SK-N-SH (cell line): ENCODE measurements at regions not wholly inside any gene's neighbourhood (a gene's known extent, or its start where the extent isn't known, plus 50 kb on each side); places are given as distances from the start of the nearest gene placed in this dataset.

ENCODE experiments used
- CTCF ChIA-PET: fragments of 300-600, 350-600 bp; formaldehyde crosslinking; extraction: SDS; loops from one replicate; lab custom pipeline; 2021; lab: Yijun Ruan, JAX
- POLR2A ChIA-PET: fragments of 350-600 bp; sonication (Branson Sonifier 250); formaldehyde crosslinking; extraction: SDS; loops from one replicate; lab custom pipeline; 2020; ENCODE audit warnings: antibody characterized with exemption, inconsistent platforms; lab: Yijun Ruan, JAX
- DNase-seq: peaks from one replicate; pipeline ENCODE4 v3.0.0; 2012
- H2AFZ ChIP-seq: fragments of 200-600 bp; sonication (generic); 2 replicates; pipeline ENCODE4 v1.8.1; 2016; ENCODE audit warnings: antibody characterized with exemption, mild to moderate bottlenecking, low read depth
- H3F3A ChIP-seq: fragments of 200-600 bp; sonication (generic); replicated peaks from 2 replicates; pipeline ENCODE3; 2016; ENCODE audit warnings: antibody characterized with exemption, mild to moderate bottlenecking; ENCODE audit not compliant: insufficient read depth
- H3K27ac ChIP-seq, 2 experiments: fragments of 200-500 bp in 1 of 2; fragments of 200-600 bp in 1 of 2; sonication (Bioruptor generic) in 1 of 2; sonication (generic), shearing (Covaris generic) in 1 of 2; 2 replicates each; pipeline versions ENCODE4 v1.5.1 to v1.6.1; 2014 to 2016; ENCODE audit warnings: low read depth in 2 of 2, inconsistent platforms in 1 of 2, low read length in 1 of 2, mild to moderate bottlenecking in 1 of 2, mixed read lengths in 1 of 2
- H3K27me3 ChIP-seq: fragments of 200-600 bp; sonication (generic), shearing (Covaris generic); 2 replicates; pipeline ENCODE4 v1.6.1; 2016; ENCODE audit warnings: mixed run types; ENCODE audit not compliant: insufficient read depth
- H3K36me3 ChIP-seq, 2 experiments: fragments of 200-500 bp in 1 of 2; fragments of 200-600 bp in 1 of 2; sonication (Bioruptor generic) in 1 of 2; sonication (generic) in 1 of 2; replicated peaks in 1 of 2; 2 replicates each; pipeline versions ENCODE3 to v1.5.1; 2014 to 2016; ENCODE audit warnings: low read length in 1 of 2, mild to moderate bottlenecking in 1 of 2; ENCODE audit not compliant: insufficient read depth in 2 of 2, control insufficient read depth in 1 of 2
- H3K4me1 ChIP-seq, 2 experiments: fragments of 200-500 bp in 1 of 2; fragments of 200-600 bp in 1 of 2; sonication (Bioruptor generic) in 1 of 2; sonication (generic), shearing (Covaris generic) in 1 of 2; 2 replicates each; pipeline versions ENCODE4 v1.5.1 to v1.6.1; 2014 to 2016; ENCODE audit warnings: low read depth in 1 of 2, low read length in 1 of 2, mixed run types in 1 of 2; ENCODE audit not compliant: insufficient read depth in 2 of 2, control insufficient read depth in 1 of 2
- H3K4me2 ChIP-seq: fragments of 200-600 bp; sonication (generic), shearing (Covaris generic); 2 replicates; pipeline ENCODE4 v1.6.1; 2017; ENCODE audit warnings: mixed run types
- H3K4me3 ChIP-seq, 2 experiments: fragments of 200-500 bp in 1 of 2; fragments of 200-600 bp in 1 of 2; sonication (Bioruptor generic) in 1 of 2; sonication (generic), shearing (Covaris generic) in 1 of 2; 2 replicates each; pipeline versions ENCODE4 v1.5.1 to v1.8.1; 2014 to 2016; ENCODE audit warnings: low read depth in 2 of 2, inconsistent platforms in 1 of 2, low read length in 1 of 2, mild to moderate bottlenecking in 1 of 2, mixed read lengths in 1 of 2, moderate library complexity in 1 of 2
- H3K79me2 ChIP-seq: fragments of 200-600 bp; sonication (generic); 2 replicates; pipeline ENCODE4 v1.8.1; 2017; ENCODE audit warnings: mild to moderate bottlenecking; ENCODE audit not compliant: insufficient read depth
- H3K9ac ChIP-seq: fragments of 200-600 bp; sonication (generic); 2 replicates; pipeline ENCODE4 v1.6.1; 2017; ENCODE audit warnings: mixed run types
- H3K9me2 ChIP-seq: fragments of 200-600 bp; sonication (generic); 2 replicates; pipeline ENCODE4 v1.6.1; 2017; ENCODE audit warnings: mixed run types
- H3K9me3 ChIP-seq: fragments of 200-600 bp; sonication (generic); 2 replicates; pipeline ENCODE4 v1.6.1; 2017; ENCODE audit warnings: mixed run types, mild to moderate bottlenecking, moderate library complexity
- H4K20me1 ChIP-seq: fragments of 200-600 bp; sonication (generic); 2 replicates; pipeline ENCODE4 v1.6.1; 2017; ENCODE audit warnings: mild to moderate bottlenecking, mixed run types; ENCODE audit not compliant: insufficient read depth
- ELF1 ChIP-seq: IDR thresholded peaks from 2 replicates; pipeline ENCODE4 v1.4.0; 2012
- FOSL2 ChIP-seq: IDR thresholded peaks from 2 replicates; pipeline ENCODE4 v1.4.0; 2012; ENCODE audit warnings: low read depth, mild to moderate bottlenecking, moderate library complexity, borderline replicate concordance
- GABPA ChIP-seq: IDR thresholded peaks from 2 replicates; pipeline ENCODE4 v1.4.0; 2012; ENCODE audit warnings: low read depth, mild to moderate bottlenecking
- JUND ChIP-seq: IDR thresholded peaks from 2 replicates; pipeline ENCODE4 v1.4.0; 2012
- MEF2A ChIP-seq: IDR thresholded peaks from 2 replicates; pipeline ENCODE4 v1.4.0; 2012; ENCODE audit warnings: low read depth, borderline replicate concordance
- MXI1 ChIP-seq: IDR thresholded peaks from 2 replicates; pipeline ENCODE4 v1.6.1; 2012; ENCODE audit warnings: mild to moderate bottlenecking, low read depth, low read length, improper control_type of control experiment
- NRF1 ChIP-seq: IDR thresholded peaks from 2 replicates; pipeline ENCODE4 v1.6.1; 2012; ENCODE audit warnings: low read depth, mild to moderate bottlenecking, low read length
- RCOR1 ChIP-seq: fragments of 150-350 bp; IDR thresholded peaks from 2 replicates; pipeline ENCODE4 v1.6.1; 2017; ENCODE audit warnings: antibody characterized with exemption, low read length
- RFX5 ChIP-seq: IDR thresholded peaks from 2 replicates; pipeline ENCODE4 v1.6.1; 2012; ENCODE audit warnings: mild to moderate bottlenecking, improper control_type of control experiment, low read length
- RXRA ChIP-seq: IDR thresholded peaks from 2 replicates; pipeline ENCODE4 v1.4.0; 2012; ENCODE audit warnings: low read depth, mild to moderate bottlenecking, borderline replicate concordance
- SIN3A ChIP-seq: IDR thresholded peaks from 2 replicates; pipeline ENCODE4 v1.6.1; 2012; ENCODE audit warnings: low read depth, mild to moderate bottlenecking, low read length, moderate library complexity, borderline replicate concordance
- SMC3 ChIP-seq: IDR thresholded peaks from 2 replicates; pipeline ENCODE4 v1.6.1; 2012; ENCODE audit warnings: low read depth, low read length, improper control_type of control experiment
- TAF1 ChIP-seq: IDR thresholded peaks from 2 replicates; pipeline ENCODE4 v1.6.1; 2012; ENCODE audit warnings: low read depth, mild to moderate bottlenecking, low read length, moderate library complexity, borderline replicate concordance
- TCF12 ChIP-seq: IDR thresholded peaks from 2 replicates; pipeline ENCODE4 v1.4.0; 2012
- TEAD4 ChIP-seq: IDR thresholded peaks from 2 replicates; pipeline ENCODE4 v1.4.0; 2012; ENCODE audit warnings: mild to moderate bottlenecking, borderline replicate concordance; ENCODE audit not compliant: insufficient read depth
- YY1 ChIP-seq: IDR thresholded peaks from 2 replicates; pipeline ENCODE4 v1.4.0; 2012; ENCODE audit warnings: low read depth, mild to moderate bottlenecking
- WGBS: methylation state at CpG from one replicate; pipeline ENCODE4 v1.1.6; 2017; ENCODE audit warnings: low lambda C conversion rate; 5-methylcytosine and 5-hydroxymethylcytosine counted together
- TF ChIP-seq, protein P1 (sequence below): IDR thresholded peaks from 2 replicates; pipeline ENCODE4 v1.4.0; 2012; ENCODE audit warnings: low read depth
- TF ChIP-seq, protein P2 (sequence below): IDR thresholded peaks from 2 replicates; pipeline ENCODE4 v1.4.0; 2012; ENCODE audit warnings: low read depth, borderline replicate concordance
- TF ChIP-seq, protein P3 (sequence below): fragments of 200-600 bp; sonication (generic); IDR thresholded peaks from 2 replicates; pipeline ENCODE4 v1.6.1; 2017; ENCODE audit warnings: antibody characterized with exemption, mild to moderate bottlenecking, moderate library complexity
- TF ChIP-seq, protein P4 (sequence below): IDR thresholded peaks from 2 replicates; pipeline ENCODE4 v1.4.0; 2012; ENCODE audit warnings: low read depth, borderline replicate concordance

DNA sequence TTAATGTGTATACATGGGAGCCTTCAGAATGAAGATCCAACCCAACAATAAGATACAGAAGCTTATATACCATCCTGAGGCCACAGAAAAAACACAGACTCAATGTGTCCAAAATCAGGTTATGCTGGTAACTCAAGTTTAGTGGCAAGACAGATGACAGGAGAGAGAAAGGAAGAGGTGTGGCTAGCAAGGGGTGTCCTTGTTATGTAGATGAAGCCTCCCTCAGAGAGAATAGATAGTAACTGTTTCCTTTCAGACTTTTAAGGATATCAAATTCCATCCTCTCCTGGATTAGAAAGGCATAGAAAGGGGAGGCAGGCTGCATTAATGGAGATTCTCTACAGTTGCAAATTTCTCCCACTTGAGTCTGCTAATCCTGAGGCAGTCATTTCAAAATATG is 447.4 kb downstream of the GABRB3 start:
- Histone ChIP-seq H3K9me2 (no peaks in the 10 kb centered on the region), H2AFZ (no peak overlapping the region), H3K4me1 (no peaks in the 10 kb centered on the region), H3K27me3 (no peaks in the 10 kb centered on the region), H3K4me2 (no peak overlapping the region), H3K9me3 (no peaks in the 10 kb centered on the region; the same call in 1 of the 2 replicates), H3K4me3 (no peak overlapping the region), H3K79me2 (no peaks in the 10 kb centered on the region), H3K36me3 (no peaks in the 10 kb centered on the region), H3F3A (no peaks in the 10 kb centered on the region), H3K27ac (no peak overlapping the region), H4K20me1 (no peaks in the 10 kb centered on the region), H3K9ac (no peak overlapping the region)
- POLR2A ChIA-PET: no interaction called here
- CTCF ChIA-PET: no interaction called here
- DNase-seq: no peak
- TF ChIP-seq GABPA (no peak), RXRA (no peak), MEF2A (no peak), RFX5 (no peak), SIN3A (no peak)

DNA sequence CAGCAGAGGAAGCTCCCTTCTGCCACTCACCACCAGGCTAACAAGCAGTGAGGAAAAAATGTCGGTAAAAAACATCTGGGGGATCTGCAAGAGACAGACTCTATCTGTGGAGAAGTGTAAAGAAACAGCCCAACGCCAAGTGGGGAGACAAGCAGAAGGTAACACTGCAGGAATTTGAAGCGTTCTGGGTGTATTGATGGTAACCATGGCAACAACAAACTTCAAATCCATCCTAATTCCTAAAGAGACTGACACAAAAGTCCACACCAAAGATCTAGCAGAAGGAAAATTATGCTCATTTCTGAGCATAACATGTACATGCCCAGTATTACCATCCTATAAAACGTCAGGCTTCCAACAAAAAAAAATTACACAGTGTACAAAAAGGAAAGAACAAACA is 449.3 kb downstream of the GABRB3 start:
- ChIA-PET POLR2A (no interaction called here), CTCF (no interaction called here)
- TF ChIP-seq FOSL2: no peak
- no peak for TF ChIP-seq SMC3
- TF ChIP-seq, protein P1, sequence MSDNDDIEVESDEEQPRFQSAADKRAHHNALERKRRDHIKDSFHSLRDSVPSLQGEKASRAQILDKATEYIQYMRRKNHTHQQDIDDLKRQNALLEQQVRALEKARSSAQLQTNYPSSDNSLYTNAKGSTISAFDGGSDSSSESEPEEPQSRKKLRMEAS: no peak
- no peak for TF ChIP-seq RCOR1
- no peak for TF ChIP-seq NRF1
- TF ChIP-seq JUND: no peak
- TF ChIP-seq MXI1: no peak
- no peak for TF ChIP-seq YY1
- TF ChIP-seq, protein P2, sequence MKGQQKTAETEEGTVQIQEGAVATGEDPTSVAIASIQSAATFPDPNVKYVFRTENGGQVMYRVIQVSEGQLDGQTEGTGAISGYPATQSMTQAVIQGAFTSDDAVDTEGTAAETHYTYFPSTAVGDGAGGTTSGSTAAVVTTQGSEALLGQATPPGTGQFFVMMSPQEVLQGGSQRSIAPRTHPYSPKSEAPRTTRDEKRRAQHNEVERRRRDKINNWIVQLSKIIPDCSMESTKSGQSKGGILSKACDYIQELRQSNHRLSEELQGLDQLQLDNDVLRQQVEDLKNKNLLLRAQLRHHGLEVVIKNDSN: no peak
- TF ChIP-seq TCF12: no peak
- TF ChIP-seq, protein P3, sequence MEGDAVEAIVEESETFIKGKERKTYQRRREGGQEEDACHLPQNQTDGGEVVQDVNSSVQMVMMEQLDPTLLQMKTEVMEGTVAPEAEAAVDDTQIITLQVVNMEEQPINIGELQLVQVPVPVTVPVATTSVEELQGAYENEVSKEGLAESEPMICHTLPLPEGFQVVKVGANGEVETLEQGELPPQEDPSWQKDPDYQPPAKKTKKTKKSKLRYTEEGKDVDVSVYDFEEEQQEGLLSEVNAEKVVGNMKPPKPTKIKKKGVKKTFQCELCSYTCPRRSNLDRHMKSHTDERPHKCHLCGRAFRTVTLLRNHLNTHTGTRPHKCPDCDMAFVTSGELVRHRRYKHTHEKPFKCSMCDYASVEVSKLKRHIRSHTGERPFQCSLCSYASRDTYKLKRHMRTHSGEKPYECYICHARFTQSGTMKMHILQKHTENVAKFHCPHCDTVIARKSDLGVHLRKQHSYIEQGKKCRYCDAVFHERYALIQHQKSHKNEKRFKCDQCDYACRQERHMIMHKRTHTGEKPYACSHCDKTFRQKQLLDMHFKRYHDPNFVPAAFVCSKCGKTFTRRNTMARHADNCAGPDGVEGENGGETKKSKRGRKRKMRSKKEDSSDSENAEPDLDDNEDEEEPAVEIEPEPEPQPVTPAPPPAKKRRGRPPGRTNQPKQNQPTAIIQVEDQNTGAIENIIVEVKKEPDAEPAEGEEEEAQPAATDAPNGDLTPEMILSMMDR: no peak
- TF ChIP-seq, protein P4, sequence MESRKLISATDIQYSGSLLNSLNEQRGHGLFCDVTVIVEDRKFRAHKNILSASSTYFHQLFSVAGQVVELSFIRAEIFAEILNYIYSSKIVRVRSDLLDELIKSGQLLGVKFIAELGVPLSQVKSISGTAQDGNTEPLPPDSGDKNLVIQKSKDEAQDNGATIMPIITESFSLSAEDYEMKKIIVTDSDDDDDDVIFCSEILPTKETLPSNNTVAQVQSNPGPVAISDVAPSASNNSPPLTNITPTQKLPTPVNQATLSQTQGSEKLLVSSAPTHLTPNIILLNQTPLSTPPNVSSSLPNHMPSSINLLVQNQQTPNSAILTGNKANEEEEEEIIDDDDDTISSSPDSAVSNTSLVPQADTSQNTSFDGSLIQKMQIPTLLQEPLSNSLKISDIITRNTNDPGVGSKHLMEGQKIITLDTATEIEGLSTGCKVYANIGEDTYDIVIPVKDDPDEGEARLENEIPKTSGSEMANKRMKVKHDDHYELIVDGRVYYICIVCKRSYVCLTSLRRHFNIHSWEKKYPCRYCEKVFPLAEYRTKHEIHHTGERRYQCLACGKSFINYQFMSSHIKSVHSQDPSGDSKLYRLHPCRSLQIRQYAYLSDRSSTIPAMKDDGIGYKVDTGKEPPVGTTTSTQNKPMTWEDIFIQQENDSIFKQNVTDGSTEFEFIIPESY: no peak
- no peak for TF ChIP-seq TAF1
- TF ChIP-seq ELF1: no peak
- no peak for TF ChIP-seq GABPA
- TF ChIP-seq TEAD4: no peak
- no peak for TF ChIP-seq RFX5
- Histone ChIP-seq H4K20me1 (no peaks in the 10 kb centered on the region), H3F3A (no peaks in the 10 kb centered on the region), H3K4me2 (no peak overlapping the region), H3K79me2 (no peaks in the 10 kb centered on the region), H3K36me3 (no peaks in the 10 kb centered on the region), H3K9me2 (no peaks in the 10 kb centered on the region), H3K27ac (no peak overlapping the region), H3K4me1 (no peaks in the 10 kb centered on the region), H2AFZ (no peak overlapping the region), H3K4me3 (no peak overlapping the region), H3K9ac (no peak overlapping the region), H3K9me3 (no peaks in the 10 kb centered on the region; the same call in 1 of the 2 replicates), H3K27me3 (no peaks in the 10 kb centered on the region)
- DNase-seq: no peak
- 15% methylated on average over 4 of the region's 4 CpGs for WGBS
